ENCODE measurements at regions not wholly inside any gene's neighbourhood (a gene's known extent, or its start where the extent isn't known, plus 50 kb on each side); places are given as distances from the start of the nearest gene placed in this dataset.

GRCh38 chr5:143721925-143722324, 90.0 kb upstream of the HMHB1 start:
- no peaks in the 10 kb centered on the region for H3K4me1 Mint-ChIP-seq
- no peaks in the 10 kb centered on the region for H3K23me2 ChIP-seq (ENCODE audit: insufficient read length, low read depth, low read length, poor library complexity, severe bottlenecking)
- no peak overlapping the region for H3K23ac ChIP-seq (ENCODE audit: insufficient read length, low read depth, low read length)
- H4K5ac ChIP-seq (ENCODE audit: insufficient read length, low read depth, low read length), result no peak overlapping the region
- H2BK120ac ChIP-seq (ENCODE audit: low read depth, low read length, poor library complexity, severe bottlenecking), result no peak overlapping the region
- no peak overlapping the region for H2BK5ac ChIP-seq (ENCODE audit: insufficient read length, low read length)
- no peak overlapping the region for H2BK12ac ChIP-seq (ENCODE audit: insufficient read length, low read depth, low read length)
- H3K9me3 ChIP-seq (ENCODE audit: control insufficient read depth, low read depth, low read length), result no peaks in the 10 kb centered on the region
- H3K18ac ChIP-seq (ENCODE audit: insufficient read length, low read depth, low read length), result no peak overlapping the region
- no peak for TF ChIP-seq CTCF (conservative IDR thresholded peaks at IDR 0.05)
- no peaks in the 10 kb centered on the region for H3K27me3 Mint-ChIP-seq (ENCODE audit: low read depth)
- no peaks in the 10 kb centered on the region for H3K4me1 ChIP-seq (ENCODE audit: insufficient read depth, low read length)
- no peak overlapping the region for H3K4me2 ChIP-seq (ENCODE audit: insufficient read depth, insufficient read length, low read length)
- peaks cover 13 to 21% of the 10 kb centered on the region in 2 experiments for H3K9me3 Mint-ChIP-seq
- H2BK15ac ChIP-seq (ENCODE audit: low read depth, low read length), result no peak overlapping the region
- no peak overlapping the region for H2BK20ac ChIP-seq (ENCODE audit: low read depth, low read length, poor library complexity, severe bottlenecking)
- no peak overlapping the region for H3K27ac Mint-ChIP-seq
- no peak overlapping the region for H3K4me3 Mint-ChIP-seq
- H3K79me2 ChIP-seq (ENCODE audit: insufficient read depth, low read length), result no peaks in the 10 kb centered on the region
- H3K36me3 Mint-ChIP-seq (ENCODE audit: insufficient read depth in 1 of 3, low read depth in 3 of 3), result peaks cover 5 to 13% (median 13%) of the 10 kb centered on the region in 3 experiments; a peak in 6 of 7 replicates
- no peak overlapping the region for H2AK5ac ChIP-seq (ENCODE audit: insufficient read length, low read length)
- no peak overlapping the region for H3K4ac ChIP-seq (ENCODE audit: low read depth, low read length)
- no peaks in the 10 kb centered on the region for H3K27me3 ChIP-seq (ENCODE audit: insufficient read depth, low read length)
- H3K9ac ChIP-seq (ENCODE audit: extremely low read depth, insufficient read length, low read length), result no peak overlapping the region
- H4K91ac ChIP-seq (ENCODE audit: insufficient read length, low read depth, low read length), result no peak overlapping the region
- DNase-seq, result no peak
- H3K14ac ChIP-seq (ENCODE audit: insufficient read depth, low read length), result no peak overlapping the region
- H3K79me1 ChIP-seq (ENCODE audit: insufficient read depth, low read depth, low read length, poor library complexity, severe bottlenecking), result no peaks in the 10 kb centered on the region
- no peak overlapping the region for H2AFZ ChIP-seq (ENCODE audit: low read length)
- no peak overlapping the region for H3K56ac ChIP-seq (ENCODE audit: insufficient read length, low read depth, low read length)
- no peak overlapping the region for H3K27ac ChIP-seq (ENCODE audit: insufficient read length, low read depth, low read length)
- no peaks in the 10 kb centered on the region for H4K20me1 ChIP-seq (ENCODE audit: control insufficient read depth, insufficient read depth, insufficient read length)
- no peak overlapping the region for H4K8ac ChIP-seq (replicated peaks; ENCODE audit: insufficient read length, low read depth, low read length)
- no peak overlapping the region for H3T11ph ChIP-seq (ENCODE audit: low read length)

Data from H9 (cell line).